AML-193 (cell line): ENCODE measurements at regions not wholly inside any gene's neighbourhood (a gene's known extent, or its start where the extent isn't known, plus 50 kb on each side); places are given as distances from the start of the nearest gene placed in this dataset.
"Not testable (repeated sequence)": the region's sequence is repeated elsewhere in the genome, so short reads cannot be mapped to it uniquely, and the experiment has no call there.

Experiments
- DNase-seq, 2 experiments: peaks; one replicate each; lab custom pipeline; 2025; lab: John Stamatoyannopoulos, UW

GRCh38 chr10:64732372-64732957 is 1211.3 kb downstream of the REEP3 start:
- DNase-seq, result no peak

DNA sequence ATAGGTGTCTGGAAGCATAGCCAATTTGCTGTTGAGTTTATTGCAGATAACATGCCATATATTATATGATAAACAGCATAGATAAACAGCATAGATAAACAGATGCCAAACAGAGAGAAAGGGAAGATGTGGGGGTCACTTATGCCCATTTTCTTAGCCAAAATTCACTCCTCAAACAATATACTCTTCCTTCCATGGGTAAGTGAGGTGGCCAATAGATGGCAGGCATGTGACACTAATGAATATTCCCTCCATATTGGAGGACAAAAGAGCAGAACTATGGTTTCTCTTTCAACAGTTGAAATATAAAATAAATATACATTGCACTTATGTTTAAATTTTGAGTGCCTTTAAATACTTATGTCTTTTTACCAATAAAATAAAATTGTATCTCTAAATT is 1212.8 kb downstream of the REEP3 start:
- DNase-seq, result peak; percentile 7 to 25

DNA sequence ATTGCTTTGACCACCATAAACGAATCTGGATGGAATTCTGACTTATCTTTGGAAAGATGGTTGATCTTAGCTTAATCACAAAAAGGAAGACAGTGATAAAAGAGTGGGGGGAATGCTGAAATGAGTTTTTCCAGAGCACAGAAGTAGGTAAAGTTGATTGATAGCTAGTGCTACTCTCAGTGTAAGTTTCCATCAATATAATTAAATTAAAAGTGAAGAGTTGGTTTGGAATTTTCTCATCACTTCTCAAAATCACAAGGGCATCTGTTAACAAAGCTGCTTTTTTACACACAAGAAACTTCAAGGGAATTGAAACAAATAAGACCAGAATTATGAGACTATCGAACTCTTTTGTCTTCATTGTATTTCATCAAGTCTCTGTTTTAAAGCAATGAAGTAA is 1217.3 kb downstream of the REEP3 start:
- DNase-seq, result no peak

- no peak for DNase-seq
Observed at GRCh38 chr10:64745565-64745964, 1224.4 kb downstream of the REEP3 start.

GRCh38 chr10:64750672-64751071 is 1229.5 kb downstream of the REEP3 start:
- DNase-seq, result no peak

DNA sequence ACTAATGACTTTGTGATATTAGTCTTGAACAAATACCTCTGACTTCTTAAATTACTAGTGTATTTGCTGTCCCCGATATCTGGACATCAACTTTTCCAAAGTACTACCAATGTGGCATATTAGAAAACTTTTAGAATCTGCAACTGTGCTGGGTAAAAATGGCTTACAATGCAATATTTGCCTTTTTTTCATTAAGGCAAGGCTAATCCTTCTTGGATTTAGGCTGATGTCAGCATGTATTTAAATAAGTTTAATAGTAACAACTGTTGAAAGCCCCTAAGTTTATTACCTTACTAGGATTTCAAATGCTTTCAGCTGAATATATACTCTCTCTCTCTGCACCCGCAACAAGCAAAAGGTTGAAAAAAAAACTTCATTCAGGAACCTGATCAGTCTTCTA is 1232.3 kb downstream of the REEP3 start:
- no peak for DNase-seq

DNA sequence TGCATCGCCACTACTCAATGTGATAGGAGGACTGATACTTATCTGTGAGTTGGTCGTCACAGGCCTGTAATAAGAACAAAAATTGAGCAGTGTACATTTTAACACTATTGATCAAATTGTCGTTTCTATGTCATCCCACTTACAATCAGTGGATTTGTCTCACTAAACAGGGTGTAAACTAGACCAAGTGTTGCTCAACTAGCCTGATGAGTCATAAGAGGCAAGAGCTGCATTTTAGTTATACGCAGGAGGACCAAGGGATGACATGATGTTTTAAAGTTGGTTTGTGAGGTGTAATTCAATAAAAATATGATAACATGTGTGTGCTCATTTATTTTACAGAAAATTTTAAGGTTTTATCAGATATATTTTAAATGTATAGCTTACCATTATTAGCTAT is 1239.2 kb downstream of the REEP3 start:
- no peak for DNase-seq

DNA sequence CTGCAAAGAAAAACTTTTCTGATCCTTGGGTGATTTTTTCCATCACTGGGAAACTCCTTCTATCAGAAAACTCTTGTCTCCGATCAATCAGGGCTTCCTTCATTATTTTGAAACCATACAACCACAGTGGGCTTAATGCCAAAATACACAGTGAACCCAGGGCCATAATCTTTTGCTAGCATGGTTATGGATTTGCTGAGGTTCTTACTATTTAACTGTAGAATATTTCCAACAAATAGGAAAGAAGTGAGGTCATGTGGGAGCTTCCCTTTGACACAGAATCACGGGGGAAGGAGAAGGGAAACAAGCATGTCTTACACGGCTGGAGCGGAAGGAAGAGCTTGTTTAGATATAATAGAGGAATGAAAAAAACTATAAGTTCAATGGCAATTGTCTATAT is 1241.7 kb downstream of the REEP3 start:
- DNase-seq, result no peak

DNA sequence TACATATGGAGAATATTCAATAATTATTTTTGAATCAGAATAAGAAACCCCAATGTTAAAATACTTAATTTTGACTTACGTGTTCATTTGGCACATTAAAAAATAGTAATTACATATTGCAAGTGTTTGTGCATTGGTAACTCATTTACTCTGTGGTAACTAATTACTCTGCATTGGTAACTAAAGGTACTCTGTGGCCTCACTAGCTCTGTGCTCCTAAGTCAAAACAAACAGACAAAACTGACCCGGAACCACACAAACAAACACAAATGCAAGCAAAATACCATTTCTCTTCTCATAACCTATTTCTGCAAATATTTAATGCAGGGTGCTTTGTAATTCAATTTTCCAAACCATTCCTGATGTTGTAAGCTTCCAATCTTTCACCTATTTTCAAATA is 1244.3 kb downstream of the REEP3 start:
- DNase-seq, result no peak

GRCh38 chr10:64771253-64772050 is 1250.3 kb downstream of the REEP3 start:
- no peak for DNase-seq

- DNase-seq, result no peak
Observed at GRCh38 chr10:64773357-64773756, 1252.2 kb downstream of the REEP3 start.

GRCh38 chr10:64784451-64784850 is 1263.2 kb downstream of the REEP3 start:
- not testable (repeated sequence) for DNase-seq

DNA sequence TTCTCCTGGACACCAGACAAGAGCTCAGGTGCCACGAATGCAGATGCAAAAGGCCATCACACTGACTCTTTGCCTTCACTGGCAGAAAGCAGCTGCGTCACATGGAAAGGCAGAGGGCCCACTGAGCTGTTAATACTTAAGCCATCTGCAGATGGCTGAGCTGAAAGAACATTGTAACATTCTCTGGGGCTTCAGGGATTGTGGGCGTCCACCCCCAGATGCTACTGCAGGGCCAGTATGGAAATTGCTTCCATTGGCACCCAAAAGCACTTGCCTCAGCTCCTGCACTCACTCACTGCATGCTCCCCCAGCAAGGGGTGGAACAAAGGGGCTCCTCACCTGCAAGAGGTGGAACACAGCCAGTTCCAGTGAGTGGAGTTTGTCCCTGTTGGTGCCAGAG is 1264.6 kb downstream of the REEP3 start:
- no peak for DNase-seq

- DNase-seq, result no peak
Observed at GRCh38 chr10:64786989-64787388, 1265.8 kb downstream of the REEP3 start.

- DNase-seq, result no peak
Observed at GRCh38 chr10:64795847-64796246, 1274.6 kb downstream of the REEP3 start.

DNA sequence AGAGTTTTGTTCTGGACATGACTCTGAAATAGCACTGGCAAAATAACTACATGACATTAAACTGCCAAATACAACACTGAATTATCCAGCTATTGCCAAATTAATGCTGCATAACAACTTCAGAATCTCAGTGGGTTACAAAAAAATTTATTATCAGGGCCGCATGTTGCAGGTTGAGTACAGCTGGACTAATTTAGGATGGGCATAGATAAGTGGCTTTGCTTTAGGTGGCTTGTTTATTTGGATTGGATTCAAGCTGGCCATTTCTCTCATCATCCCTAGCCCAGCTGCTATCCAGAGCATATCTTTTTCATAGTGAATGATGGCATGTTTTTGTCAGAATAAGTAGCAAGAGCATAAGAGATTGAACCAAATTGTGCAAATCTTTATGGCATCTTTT is 1277.1 kb downstream of the REEP3 start:
- no peak for DNase-seq

DNA sequence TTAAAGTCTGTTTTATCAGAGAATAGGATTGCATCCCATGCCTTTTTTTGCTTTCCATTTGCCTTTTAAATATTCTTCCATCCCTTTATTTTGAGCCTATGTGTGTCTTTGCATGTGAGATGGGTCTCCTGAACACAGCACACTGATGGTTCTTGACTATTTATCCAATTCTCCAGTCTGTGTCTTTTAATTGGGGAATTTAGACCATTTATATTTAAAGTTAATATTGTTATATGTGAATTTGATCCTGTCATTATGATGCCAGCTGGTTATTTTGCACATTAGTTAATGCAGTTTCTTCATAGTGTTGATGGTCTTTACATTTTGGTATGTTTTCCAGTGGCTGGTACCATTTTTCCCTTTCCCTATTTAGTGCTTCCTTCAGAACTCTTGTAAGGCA is 1287.0 kb downstream of the REEP3 start:
- DNase-seq, result not testable (repeated sequence)

- not testable (repeated sequence) for DNase-seq
Observed at GRCh38 chr10:64810046-64810445, 1288.8 kb downstream of the REEP3 start.

- no peak for DNase-seq
Observed at GRCh38 chr10:64813391-64813790, 1292.2 kb downstream of the REEP3 start.

DNA sequence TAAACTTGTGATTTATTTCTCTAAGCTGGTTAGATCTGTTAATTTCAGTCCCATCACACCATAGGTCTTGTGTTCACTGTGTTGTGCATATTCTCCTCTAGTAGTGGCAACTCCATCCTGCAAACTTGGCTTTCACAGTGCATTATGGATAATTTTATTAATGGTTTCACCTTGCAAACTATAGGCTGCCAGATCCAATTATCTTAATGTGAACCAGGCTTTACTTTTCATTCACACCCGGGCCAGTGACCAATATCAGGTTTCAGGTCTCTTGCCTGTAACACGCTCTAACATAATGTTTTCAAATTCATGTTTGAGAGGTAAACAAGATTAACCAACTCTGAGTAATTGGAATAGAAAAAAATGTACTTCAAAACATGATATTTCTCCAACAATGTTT is 1293.0 kb downstream of the REEP3 start:
- DNase-seq, result no peak

GRCh38 chr10:64829888-64830412 is 1308.7 kb downstream of the REEP3 start:
- no peak for DNase-seq

- DNase-seq, result no peak
Observed at GRCh38 chr10:64830869-64831268, 1309.7 kb downstream of the REEP3 start.

DNA sequence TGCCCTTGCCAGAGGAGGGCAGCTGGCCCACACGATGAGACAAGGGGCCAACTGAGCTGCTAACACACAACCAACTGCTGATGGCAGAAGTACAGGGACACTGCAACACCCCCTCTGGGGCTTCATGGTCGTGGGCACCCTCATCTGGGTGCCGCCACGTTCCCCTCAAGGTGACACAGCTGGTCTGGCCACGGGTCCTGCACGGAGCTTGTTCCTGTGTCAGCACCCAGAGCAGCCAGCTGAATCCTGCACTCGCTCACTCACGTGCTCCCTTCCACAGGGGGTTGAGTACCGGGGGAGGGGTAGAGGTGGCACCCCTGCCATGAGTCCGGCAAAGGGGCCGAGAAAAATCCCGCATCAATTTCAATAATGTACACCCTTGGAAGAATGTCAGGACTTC is 1319.1 kb downstream of the REEP3 start:
- no peak for DNase-seq

GRCh38 chr10:64846700-64847099 is 1325.5 kb downstream of the REEP3 start:
- no peak for DNase-seq
